PFSK-1 (cell line): ENCODE measurements at regions not wholly inside any gene's neighbourhood (a gene's known extent, or its start where the extent isn't known, plus 50 kb on each side); places are given as distances from the start of the nearest gene placed in this dataset.

ENCODE experiments used
- FOXP2 ChIP-seq: optimal IDR thresholded peaks from 2 replicates; pipeline ENCODE3; 2011; ENCODE audit warnings: borderline replicate concordance, control low read depth, inconsistent platforms; ENCODE audit not compliant: insufficient read depth; ENCODE audit errors: extremely low read length, extremely low read depth
- POLR2AphosphoS5 ChIP-seq: IDR thresholded peaks from 2 replicates; pipeline ENCODE4 v1.6.1; 2012; ENCODE audit warnings: low read depth, mild to moderate bottlenecking, control low read depth, low read length, moderate library complexity
- SIN3A ChIP-seq: IDR thresholded peaks from 2 replicates; pipeline ENCODE4 v1.6.1; 2012; ENCODE audit warnings: mild to moderate bottlenecking, low read length, moderate library complexity, borderline replicate concordance; ENCODE audit not compliant: insufficient read depth
- TAF1 ChIP-seq: IDR thresholded peaks from 2 replicates; pipeline ENCODE4 v1.6.1; 2012; ENCODE audit warnings: low read length, control low read depth, borderline replicate concordance; ENCODE audit not compliant: insufficient read depth
- TF ChIP-seq, protein P1 (sequence below), 2 experiments: IDR thresholded peaks; 2 replicates each; pipeline versions ENCODE4 v1.6.1 to v1.8.0; 2011 to 2012; ENCODE audit warnings: low read depth in 2 of 2, low read length in 2 of 2, control low read depth in 1 of 2, inconsistent platforms in 1 of 2, mild to moderate bottlenecking in 1 of 2, moderate library complexity in 1 of 2; ENCODE audit not compliant: insufficient read depth in 1 of 2

DNA sequence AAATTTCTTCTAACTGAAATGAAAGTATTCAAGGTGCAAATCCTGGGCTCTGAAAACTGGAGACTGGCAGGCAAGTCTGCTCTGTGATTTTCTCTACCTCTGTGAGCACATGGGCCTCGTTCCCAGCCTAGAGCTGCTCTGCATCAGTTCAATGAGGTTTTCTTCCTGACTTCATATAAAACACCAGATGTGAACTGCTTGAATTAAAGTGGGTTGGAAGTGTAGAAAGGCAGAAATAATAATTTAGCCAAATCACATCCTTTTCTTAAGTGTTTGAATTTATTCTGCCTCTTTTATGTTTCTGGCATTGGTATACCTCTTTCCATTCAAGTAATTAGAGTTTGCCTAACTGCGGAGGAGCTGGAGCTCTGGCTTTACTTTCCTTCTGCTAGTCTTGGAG lies 540.8 kb downstream of the OLFM4 start:
- TF ChIP-seq FOXP2 (no peak), POLR2AphosphoS5 (no peak), TAF1 (no peak), SIN3A (no peak)
- TF ChIP-seq, protein P1, sequence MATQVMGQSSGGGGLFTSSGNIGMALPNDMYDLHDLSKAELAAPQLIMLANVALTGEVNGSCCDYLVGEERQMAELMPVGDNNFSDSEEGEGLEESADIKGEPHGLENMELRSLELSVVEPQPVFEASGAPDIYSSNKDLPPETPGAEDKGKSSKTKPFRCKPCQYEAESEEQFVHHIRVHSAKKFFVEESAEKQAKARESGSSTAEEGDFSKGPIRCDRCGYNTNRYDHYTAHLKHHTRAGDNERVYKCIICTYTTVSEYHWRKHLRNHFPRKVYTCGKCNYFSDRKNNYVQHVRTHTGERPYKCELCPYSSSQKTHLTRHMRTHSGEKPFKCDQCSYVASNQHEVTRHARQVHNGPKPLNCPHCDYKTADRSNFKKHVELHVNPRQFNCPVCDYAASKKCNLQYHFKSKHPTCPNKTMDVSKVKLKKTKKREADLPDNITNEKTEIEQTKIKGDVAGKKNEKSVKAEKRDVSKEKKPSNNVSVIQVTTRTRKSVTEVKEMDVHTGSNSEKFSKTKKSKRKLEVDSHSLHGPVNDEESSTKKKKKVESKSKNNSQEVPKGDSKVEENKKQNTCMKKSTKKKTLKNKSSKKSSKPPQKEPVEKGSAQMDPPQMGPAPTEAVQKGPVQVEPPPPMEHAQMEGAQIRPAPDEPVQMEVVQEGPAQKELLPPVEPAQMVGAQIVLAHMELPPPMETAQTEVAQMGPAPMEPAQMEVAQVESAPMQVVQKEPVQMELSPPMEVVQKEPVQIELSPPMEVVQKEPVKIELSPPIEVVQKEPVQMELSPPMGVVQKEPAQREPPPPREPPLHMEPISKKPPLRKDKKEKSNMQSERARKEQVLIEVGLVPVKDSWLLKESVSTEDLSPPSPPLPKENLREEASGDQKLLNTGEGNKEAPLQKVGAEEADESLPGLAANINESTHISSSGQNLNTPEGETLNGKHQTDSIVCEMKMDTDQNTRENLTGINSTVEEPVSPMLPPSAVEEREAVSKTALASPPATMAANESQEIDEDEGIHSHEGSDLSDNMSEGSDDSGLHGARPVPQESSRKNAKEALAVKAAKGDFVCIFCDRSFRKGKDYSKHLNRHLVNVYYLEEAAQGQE (IDR thresholded peaks at IDR 0.05; ENCODE audit: insufficient read depth in 1 of 2, low read depth in 2 of 2, low read length in 2 of 2): no peak

- TF ChIP-seq TAF1 (no peak), FOXP2 (no peak), SIN3A (no peak), POLR2AphosphoS5 (no peak)
- TF ChIP-seq, protein P1 (IDR thresholded peaks at IDR 0.05; ENCODE audit: insufficient read depth in 1 of 2, low read depth in 2 of 2, low read length in 2 of 2): no peak
Measured at GRCh38 chr13:53601113-53601512, 572.5 kb downstream of the OLFM4 start.

DNA sequence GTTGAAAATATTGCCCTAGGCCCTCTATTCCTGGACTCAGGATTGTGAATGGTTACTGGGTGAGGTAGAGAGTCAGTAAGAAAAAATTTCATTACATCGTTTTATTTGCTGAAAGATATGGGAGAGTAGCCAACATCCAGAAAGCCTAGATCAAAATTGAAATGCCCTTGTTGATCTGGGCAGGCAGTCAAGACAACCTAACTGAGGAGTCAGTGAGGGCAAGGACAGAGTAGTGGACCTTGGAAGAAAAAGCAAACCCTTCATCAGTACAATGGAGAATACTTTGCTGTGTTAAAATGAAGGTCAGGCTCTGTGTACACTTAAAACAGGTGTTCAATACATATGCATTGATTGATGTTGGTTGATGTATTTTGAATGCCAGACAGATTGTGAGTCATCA lies 576.7 kb downstream of the OLFM4 start:
- no peak for TF ChIP-seq POLR2AphosphoS5
- TF ChIP-seq SIN3A: no peak
- TF ChIP-seq, protein P1 (IDR thresholded peaks at IDR 0.05; ENCODE audit: insufficient read depth in 1 of 2, low read depth in 2 of 2, low read length in 2 of 2): no peak
- no peak for TF ChIP-seq TAF1
- TF ChIP-seq FOXP2: no peak

DNA sequence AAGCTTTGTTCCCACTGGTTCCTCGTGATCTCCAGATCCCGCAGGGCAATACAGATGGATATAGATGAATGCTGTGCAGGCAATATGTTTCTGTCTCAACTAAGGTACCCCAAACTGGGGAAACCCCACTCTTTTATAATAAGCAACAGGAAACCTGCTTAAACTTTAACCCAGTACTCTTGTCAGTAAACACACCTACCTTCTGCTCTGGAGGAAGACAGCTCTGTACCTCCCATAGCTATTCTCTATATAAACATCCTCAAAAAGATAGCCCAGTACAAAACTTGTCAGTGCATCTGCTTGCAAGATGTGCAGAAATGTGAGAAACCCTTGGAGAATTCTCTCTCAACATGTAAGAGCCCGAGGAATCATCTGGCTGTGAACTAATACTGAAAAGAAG lies 583.6 kb downstream of the OLFM4 start:
- TF ChIP-seq FOXP2 (no peak), POLR2AphosphoS5 (no peak), SIN3A (no peak), TAF1 (no peak)
- TF ChIP-seq, protein P1 (IDR thresholded peaks at IDR 0.05; ENCODE audit: insufficient read depth in 1 of 2, low read depth in 2 of 2, low read length in 2 of 2): no peak

GRCh38 chr13:53622456-53622855 lies 593.8 kb downstream of the OLFM4 start:
- no peak for TF ChIP-seq POLR2AphosphoS5
- TF ChIP-seq SIN3A: no peak
- TF ChIP-seq TAF1: no peak
- TF ChIP-seq FOXP2: no peak
- TF ChIP-seq, protein P1 (IDR thresholded peaks at IDR 0.05; ENCODE audit: insufficient read depth in 1 of 2, low read depth in 2 of 2, low read length in 2 of 2): no peak
